ENCODE measurements at regions not wholly inside any gene's neighbourhood (a gene's known extent, or its start where the extent isn't known, plus 50 kb on each side); places are given as distances from the start of the nearest gene placed in this dataset.

- TF ChIP-seq, protein P1, sequence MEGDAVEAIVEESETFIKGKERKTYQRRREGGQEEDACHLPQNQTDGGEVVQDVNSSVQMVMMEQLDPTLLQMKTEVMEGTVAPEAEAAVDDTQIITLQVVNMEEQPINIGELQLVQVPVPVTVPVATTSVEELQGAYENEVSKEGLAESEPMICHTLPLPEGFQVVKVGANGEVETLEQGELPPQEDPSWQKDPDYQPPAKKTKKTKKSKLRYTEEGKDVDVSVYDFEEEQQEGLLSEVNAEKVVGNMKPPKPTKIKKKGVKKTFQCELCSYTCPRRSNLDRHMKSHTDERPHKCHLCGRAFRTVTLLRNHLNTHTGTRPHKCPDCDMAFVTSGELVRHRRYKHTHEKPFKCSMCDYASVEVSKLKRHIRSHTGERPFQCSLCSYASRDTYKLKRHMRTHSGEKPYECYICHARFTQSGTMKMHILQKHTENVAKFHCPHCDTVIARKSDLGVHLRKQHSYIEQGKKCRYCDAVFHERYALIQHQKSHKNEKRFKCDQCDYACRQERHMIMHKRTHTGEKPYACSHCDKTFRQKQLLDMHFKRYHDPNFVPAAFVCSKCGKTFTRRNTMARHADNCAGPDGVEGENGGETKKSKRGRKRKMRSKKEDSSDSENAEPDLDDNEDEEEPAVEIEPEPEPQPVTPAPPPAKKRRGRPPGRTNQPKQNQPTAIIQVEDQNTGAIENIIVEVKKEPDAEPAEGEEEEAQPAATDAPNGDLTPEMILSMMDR (conservative IDR thresholded peaks at IDR 0.05; ENCODE audit: low read length), result no peak
- no peak for TF ChIP-seq EZH2phosphoT487 (IDR thresholded peaks at IDR 0.05; ENCODE audit: borderline replicate concordance, low read depth, low read length)
Observed at GRCh38 chr16:26672206-26672605, 394.5 kb upstream of the C16orf82 start.
